Parathyroid adenoma (tissue), 2 donors: ENCODE measurements at regions not wholly inside any gene's neighbourhood (a gene's known extent, or its start where the extent isn't known, plus 50 kb on each side); places are given as distances from the start of the nearest gene placed in this dataset.

Experiments
- H2AFZ ChIP-seq: fragments of 300-600 bp; sonication (generic); one replicate; pipeline ENCODE4 v1.7.0; 2017; ENCODE audit warnings: antibody characterized with exemption, mild to moderate bottlenecking
- H3K27ac ChIP-seq: fragments of 300-600 bp; sonication (generic); one replicate; pipeline ENCODE4 v1.7.0; 2017
- H3K27me3 ChIP-seq: fragments of 300-600 bp; sonication (generic); one replicate; pipeline ENCODE4 v1.7.0; 2017; ENCODE audit warnings: low read length; ENCODE audit not compliant: control insufficient read depth, insufficient read depth
- H3K36me3 ChIP-seq: fragments of 300-600 bp; sonication (generic); one replicate; pipeline ENCODE4 v1.7.0; 2017; ENCODE audit warnings: low read length; ENCODE audit not compliant: control insufficient read depth, insufficient read depth
- H3K4me1 ChIP-seq: fragments of 300-600 bp; sonication (generic); one replicate; pipeline ENCODE4 v1.7.0; 2017; ENCODE audit warnings: control low read depth
- H3K4me2 ChIP-seq: fragments of 300-600 bp; sonication (generic); one replicate; pipeline ENCODE4 v1.7.0; 2017; ENCODE audit warnings: low read length
- H3K4me3 ChIP-seq: fragments of 300-600 bp; sonication (generic); one replicate; pipeline ENCODE4 v1.7.0; 2017; ENCODE audit warnings: low read depth, low read length
- H3K79me2 ChIP-seq: fragments of 300-600 bp; sonication (generic); one replicate; pipeline ENCODE4 v1.7.0; 2017; ENCODE audit warnings: control low read depth
- H3K9ac ChIP-seq: fragments of 300-600 bp; sonication (generic); one replicate; pipeline ENCODE4 v1.7.0; 2017; ENCODE audit warnings: mild to moderate bottlenecking
- H3K9me3 ChIP-seq: fragments of 300-600 bp; sonication (generic); one replicate; pipeline ENCODE4 v1.7.0; 2017; ENCODE audit warnings: low read length; ENCODE audit not compliant: control insufficient read depth
- TF ChIP-seq, protein P1 (sequence below): fragments of 300-600 bp; sonication (generic); IDR thresholded peaks from one replicate; pipeline ENCODE4 v1.7.0; 2017; ENCODE audit warnings: antibody characterized with exemption, mild to moderate bottlenecking
- donor health status: primary hyperparathyroidism.

DNA sequence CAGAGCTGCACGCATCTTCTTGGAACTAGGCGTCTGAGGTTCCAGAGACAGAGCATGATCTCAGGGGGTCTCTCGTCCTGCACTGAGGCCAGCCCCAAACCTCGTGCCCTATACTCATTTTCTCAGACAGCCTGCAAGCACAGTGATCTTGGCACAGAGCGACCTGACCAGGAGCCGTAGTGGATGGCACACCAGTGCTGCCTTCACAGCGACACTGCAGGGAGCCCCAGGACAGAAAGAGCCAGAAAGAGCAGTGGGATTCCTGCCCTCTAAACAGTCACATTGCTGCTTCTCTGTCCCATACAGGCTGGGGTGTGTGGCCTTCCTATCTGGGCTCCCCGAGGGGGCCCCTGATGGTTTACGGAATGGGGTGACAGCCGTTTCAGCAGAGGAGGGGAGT, 131.0 kb downstream of the RBFOX3 start:
- Histone ChIP-seq H3K36me3 (no peaks in the 10 kb centered on the region), H3K27ac (no peak overlapping the region), H3K27me3 (no peaks in the 10 kb centered on the region), H2AFZ (no peak overlapping the region), H3K4me1 (no peaks in the 10 kb centered on the region), H3K9me3 (no peaks in the 10 kb centered on the region), H3K9ac (no peak overlapping the region), H3K4me2 (no peak overlapping the region), H3K4me3 (no peak overlapping the region), H3K79me2 (no peaks in the 10 kb centered on the region)
- TF ChIP-seq, protein P1, sequence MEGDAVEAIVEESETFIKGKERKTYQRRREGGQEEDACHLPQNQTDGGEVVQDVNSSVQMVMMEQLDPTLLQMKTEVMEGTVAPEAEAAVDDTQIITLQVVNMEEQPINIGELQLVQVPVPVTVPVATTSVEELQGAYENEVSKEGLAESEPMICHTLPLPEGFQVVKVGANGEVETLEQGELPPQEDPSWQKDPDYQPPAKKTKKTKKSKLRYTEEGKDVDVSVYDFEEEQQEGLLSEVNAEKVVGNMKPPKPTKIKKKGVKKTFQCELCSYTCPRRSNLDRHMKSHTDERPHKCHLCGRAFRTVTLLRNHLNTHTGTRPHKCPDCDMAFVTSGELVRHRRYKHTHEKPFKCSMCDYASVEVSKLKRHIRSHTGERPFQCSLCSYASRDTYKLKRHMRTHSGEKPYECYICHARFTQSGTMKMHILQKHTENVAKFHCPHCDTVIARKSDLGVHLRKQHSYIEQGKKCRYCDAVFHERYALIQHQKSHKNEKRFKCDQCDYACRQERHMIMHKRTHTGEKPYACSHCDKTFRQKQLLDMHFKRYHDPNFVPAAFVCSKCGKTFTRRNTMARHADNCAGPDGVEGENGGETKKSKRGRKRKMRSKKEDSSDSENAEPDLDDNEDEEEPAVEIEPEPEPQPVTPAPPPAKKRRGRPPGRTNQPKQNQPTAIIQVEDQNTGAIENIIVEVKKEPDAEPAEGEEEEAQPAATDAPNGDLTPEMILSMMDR = no peak

DNA sequence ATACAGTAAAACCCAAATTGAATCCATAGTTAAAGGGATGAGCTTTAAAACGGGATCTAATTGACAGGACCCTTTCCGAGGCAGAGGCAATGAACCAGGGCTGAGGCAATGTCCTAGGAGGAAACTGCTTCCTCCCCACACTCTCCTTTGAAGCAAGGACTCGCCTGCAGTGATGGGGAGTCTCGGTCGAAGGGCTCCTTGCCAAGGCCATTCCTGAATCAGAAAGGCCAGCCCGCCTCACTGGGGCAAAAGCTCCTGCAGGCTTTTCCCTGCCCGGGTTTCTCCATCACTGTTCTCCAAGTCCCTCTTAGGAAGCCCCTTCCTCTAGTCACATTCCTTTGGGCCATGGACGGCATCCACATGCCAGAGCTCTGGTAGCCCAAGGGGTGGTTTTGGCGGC, 132.0 kb downstream of the RBFOX3 start:
- Histone ChIP-seq H2AFZ (no peak overlapping the region), H3K4me1 (no peaks in the 10 kb centered on the region), H3K9me3 (no peaks in the 10 kb centered on the region), H3K27ac (no peak overlapping the region), H3K79me2 (no peaks in the 10 kb centered on the region), H3K27me3 (no peaks in the 10 kb centered on the region), H3K9ac (no peak overlapping the region), H3K36me3 (no peaks in the 10 kb centered on the region), H3K4me3 (no peak overlapping the region), H3K4me2 (no peak overlapping the region)
- TF ChIP-seq, protein P1 = no peak

DNA sequence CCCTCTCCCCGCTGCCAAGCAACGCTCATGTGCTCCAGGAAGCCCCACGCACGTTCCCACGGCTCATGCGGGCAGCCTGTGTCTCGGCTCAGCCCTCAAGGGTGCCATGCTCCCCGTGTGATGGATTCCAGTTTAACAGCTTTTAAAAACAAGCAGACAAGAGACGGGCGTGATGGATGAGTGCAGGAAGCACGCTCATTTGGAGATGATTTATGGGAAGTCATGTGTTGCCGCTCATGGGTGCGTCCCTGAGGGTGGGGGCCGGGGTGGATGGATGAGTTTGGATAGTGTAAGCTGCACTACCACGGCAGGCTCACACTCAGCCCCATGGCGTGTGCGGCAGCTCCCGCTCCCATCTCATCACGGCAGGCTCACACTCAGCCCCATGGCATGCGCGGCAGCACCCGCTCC, 132.8 kb downstream of the RBFOX3 start:
- Histone ChIP-seq H3K27me3 (no peaks in the 10 kb centered on the region), H3K36me3 (no peaks in the 10 kb centered on the region), H3K79me2 (no peaks in the 10 kb centered on the region), H3K4me2 (no peak overlapping the region), H3K27ac (no peak overlapping the region), H2AFZ (no peak overlapping the region), H3K9ac (no peak overlapping the region), H3K4me3 (no peak overlapping the region), H3K4me1 (no peaks in the 10 kb centered on the region), H3K9me3 (no peaks in the 10 kb centered on the region)
- TF ChIP-seq, protein P1 = no peak

DNA sequence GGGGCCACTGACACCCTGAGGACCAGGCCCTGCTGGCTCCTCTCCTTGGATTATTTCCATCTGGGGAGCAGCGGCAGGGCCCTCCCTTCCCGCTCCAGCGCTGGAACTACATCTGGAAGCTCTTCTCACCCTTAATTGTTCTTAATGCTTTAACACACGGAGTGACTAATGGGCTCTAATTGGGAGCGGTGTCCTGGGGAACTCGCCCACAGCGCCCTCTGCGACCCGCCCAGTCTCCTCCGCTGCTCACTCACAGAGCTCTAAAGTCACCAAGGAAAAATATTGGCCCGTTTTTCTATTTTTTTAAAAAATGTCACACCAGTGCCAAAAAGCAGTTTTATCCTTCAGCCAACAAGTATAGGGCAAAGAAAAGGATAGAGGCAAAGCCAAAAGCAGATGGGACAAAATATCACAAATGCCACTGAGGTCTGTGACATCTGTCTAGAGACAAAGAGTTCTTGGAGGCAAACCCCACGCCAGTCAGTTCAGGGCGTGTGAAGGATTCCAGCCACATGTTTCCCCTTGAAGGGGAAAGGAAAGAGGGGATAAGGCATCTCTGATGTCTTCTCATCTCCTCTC, 134.7 kb downstream of the RBFOX3 start:
- no peak overlapping the region for H3K27ac ChIP-seq
- no peak overlapping the region for H2AFZ ChIP-seq

More for the DNA sequence above, 134.7 kb downstream of the RBFOX3 start:
- no peak overlapping the region for H3K4me3 ChIP-seq
- no peaks in the 10 kb centered on the region for H3K79me2 ChIP-seq
- H3K4me2 ChIP-seq = no peak overlapping the region
- no peaks in the 10 kb centered on the region for H3K27me3 ChIP-seq
- TF ChIP-seq, protein P1 = no peak
- H3K4me1 ChIP-seq = no peaks in the 10 kb centered on the region
- H3K9ac ChIP-seq = no peak overlapping the region
- H3K36me3 ChIP-seq = no peaks in the 10 kb centered on the region
- no peaks in the 10 kb centered on the region for H3K9me3 ChIP-seq
